ENCODE measurements at regions not wholly inside any gene's neighbourhood (a gene's known extent, or its start where the extent isn't known, plus 50 kb on each side); places are given as distances from the start of the nearest gene placed in this dataset.

DNA sequence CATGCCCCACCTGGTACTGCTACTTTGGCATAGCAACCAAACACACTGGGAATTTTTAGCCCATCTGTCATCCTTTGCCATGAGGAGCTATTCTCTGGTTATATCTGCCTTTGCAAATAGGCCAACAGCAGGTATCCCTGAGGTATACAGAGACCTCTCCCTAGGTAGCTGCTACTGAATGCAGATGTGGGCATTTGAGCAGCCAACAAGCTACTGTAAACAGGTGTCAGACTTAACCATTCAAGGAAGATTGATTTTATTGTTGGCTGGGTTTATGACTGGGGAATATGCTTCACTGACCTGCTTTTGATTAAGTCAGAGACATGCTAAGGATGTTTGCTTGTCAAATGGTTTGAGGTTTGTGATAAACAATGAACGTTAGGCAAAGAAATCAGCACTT lies 183.2 kb downstream of the OXSM start:
- ChIA-PET POLR2A (no interaction called here), CTCF (ENCODE audit: low intra/inter-chr PET ratio, low total read pairs) (no interaction called here)
- Histone ChIP-seq H2AFZ (ENCODE audit: low read length) (no peak overlapping the region), H3K27ac (ENCODE audit: extremely low read length, insufficient read depth, low read length) (no peak overlapping the region), H3K4me3 (replicated peaks in 1 of 3; ENCODE audit: insufficient read depth in 1 of 3, low read depth in 2 of 3, low read length in 3 of 3) (no peak overlapping the region), H3K9ac (ENCODE audit: insufficient read depth, low read depth, low read length) (no peak overlapping the region), H4K20me1 (ENCODE audit: insufficient read depth, low read length) (no peaks in the 10 kb centered on the region), H3K4me2 (ENCODE audit: low read depth, low read length) (no peak overlapping the region), H3K9me3 (ENCODE audit: low read length) (no peaks in the 10 kb centered on the region), H3K79me2 (ENCODE audit: insufficient read depth, low read length) (no peaks in the 10 kb centered on the region), H3K36me3 (replicated peaks in 1 of 2; ENCODE audit: control insufficient read depth in 1 of 2, insufficient read depth in 2 of 2, low read length in 2 of 2) (no peaks in the 10 kb centered on the region), H3K27me3 (ENCODE audit: control insufficient read depth in 1 of 2, insufficient read depth in 2 of 2, low read length in 2 of 2) (no peaks in the 10 kb centered on the region), H3K4me1 (ENCODE audit: insufficient read depth, low read length) (no peaks in the 10 kb centered on the region)
- TF ChIP-seq, protein P1, sequence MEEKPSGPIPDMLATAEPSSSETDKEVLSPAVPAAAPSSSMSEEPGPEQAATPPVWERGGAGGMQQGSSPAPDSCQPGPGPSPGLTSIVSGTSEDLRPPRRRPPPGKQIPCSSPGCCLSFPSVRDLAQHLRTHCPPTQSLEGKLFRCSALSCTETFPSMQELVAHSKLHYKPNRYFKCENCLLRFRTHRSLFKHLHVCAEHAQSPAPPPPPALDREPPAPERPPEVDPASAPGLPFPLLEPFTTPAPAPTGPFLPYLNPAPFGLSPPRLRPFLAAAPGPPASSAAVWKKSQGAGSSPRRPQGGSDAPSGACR (CRISPR knock-in tag; IDR thresholded peaks at IDR 0.05): no peak
- TF ChIP-seq, protein P2, sequence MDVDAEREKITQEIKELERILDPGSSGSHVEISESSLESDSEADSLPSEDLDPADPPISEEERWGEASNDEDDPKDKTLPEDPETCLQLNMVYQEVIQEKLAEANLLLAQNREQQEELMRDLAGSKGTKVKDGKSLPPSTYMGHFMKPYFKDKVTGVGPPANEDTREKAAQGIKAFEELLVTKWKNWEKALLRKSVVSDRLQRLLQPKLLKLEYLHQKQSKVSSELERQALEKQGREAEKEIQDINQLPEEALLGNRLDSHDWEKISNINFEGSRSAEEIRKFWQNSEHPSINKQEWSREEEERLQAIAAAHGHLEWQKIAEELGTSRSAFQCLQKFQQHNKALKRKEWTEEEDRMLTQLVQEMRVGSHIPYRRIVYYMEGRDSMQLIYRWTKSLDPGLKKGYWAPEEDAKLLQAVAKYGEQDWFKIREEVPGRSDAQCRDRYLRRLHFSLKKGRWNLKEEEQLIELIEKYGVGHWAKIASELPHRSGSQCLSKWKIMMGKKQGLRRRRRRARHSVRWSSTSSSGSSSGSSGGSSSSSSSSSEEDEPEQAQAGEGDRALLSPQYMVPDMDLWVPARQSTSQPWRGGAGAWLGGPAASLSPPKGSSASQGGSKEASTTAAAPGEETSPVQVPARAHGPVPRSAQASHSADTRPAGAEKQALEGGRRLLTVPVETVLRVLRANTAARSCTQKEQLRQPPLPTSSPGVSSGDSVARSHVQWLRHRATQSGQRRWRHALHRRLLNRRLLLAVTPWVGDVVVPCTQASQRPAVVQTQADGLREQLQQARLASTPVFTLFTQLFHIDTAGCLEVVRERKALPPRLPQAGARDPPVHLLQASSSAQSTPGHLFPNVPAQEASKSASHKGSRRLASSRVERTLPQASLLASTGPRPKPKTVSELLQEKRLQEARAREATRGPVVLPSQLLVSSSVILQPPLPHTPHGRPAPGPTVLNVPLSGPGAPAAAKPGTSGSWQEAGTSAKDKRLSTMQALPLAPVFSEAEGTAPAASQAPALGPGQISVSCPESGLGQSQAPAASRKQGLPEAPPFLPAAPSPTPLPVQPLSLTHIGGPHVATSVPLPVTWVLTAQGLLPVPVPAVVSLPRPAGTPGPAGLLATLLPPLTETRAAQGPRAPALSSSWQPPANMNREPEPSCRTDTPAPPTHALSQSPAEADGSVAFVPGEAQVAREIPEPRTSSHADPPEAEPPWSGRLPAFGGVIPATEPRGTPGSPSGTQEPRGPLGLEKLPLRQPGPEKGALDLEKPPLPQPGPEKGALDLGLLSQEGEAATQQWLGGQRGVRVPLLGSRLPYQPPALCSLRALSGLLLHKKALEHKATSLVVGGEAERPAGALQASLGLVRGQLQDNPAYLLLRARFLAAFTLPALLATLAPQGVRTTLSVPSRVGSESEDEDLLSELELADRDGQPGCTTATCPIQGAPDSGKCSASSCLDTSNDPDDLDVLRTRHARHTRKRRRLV (CRISPR knock-in tag; IDR thresholded peaks at IDR 0.05): no peak
- TF ChIP-seq SMARCC2 (IDR thresholded peaks at IDR 0.05) (no peak), NCOA1 (CRISPR knock-in tag; IDR thresholded peaks at IDR 0.05) (no peak), FOXJ3 (CRISPR knock-in tag; IDR thresholded peaks at IDR 0.05; ENCODE audit: borderline replicate concordance) (no peak), HNRNPK (IDR thresholded peaks at IDR 0.05; ENCODE audit: low read depth, low read length, poor library complexity, severe bottlenecking) (no peak), ZNF160 (CRISPR knock-in tag; IDR thresholded peaks at IDR 0.05) (no peak), NFE2L1 (CRISPR knock-in tag; IDR thresholded peaks at IDR 0.05; ENCODE audit: borderline replicate concordance) (no peak), ZNF652 (CRISPR knock-in tag; IDR thresholded peaks at IDR 0.05; ENCODE audit: borderline replicate concordance, low read depth) (no peak), XBP1 (CRISPR knock-in tag; IDR thresholded peaks at IDR 0.05) (no peak), CC2D1A (CRISPR knock-in tag; IDR thresholded peaks at IDR 0.05) (no peak), PRMT3 (CRISPR knock-in tag; IDR thresholded peaks at IDR 0.05; ENCODE audit: borderline replicate concordance, low read depth) (no peak)
- TF ChIP-seq, protein P3, sequence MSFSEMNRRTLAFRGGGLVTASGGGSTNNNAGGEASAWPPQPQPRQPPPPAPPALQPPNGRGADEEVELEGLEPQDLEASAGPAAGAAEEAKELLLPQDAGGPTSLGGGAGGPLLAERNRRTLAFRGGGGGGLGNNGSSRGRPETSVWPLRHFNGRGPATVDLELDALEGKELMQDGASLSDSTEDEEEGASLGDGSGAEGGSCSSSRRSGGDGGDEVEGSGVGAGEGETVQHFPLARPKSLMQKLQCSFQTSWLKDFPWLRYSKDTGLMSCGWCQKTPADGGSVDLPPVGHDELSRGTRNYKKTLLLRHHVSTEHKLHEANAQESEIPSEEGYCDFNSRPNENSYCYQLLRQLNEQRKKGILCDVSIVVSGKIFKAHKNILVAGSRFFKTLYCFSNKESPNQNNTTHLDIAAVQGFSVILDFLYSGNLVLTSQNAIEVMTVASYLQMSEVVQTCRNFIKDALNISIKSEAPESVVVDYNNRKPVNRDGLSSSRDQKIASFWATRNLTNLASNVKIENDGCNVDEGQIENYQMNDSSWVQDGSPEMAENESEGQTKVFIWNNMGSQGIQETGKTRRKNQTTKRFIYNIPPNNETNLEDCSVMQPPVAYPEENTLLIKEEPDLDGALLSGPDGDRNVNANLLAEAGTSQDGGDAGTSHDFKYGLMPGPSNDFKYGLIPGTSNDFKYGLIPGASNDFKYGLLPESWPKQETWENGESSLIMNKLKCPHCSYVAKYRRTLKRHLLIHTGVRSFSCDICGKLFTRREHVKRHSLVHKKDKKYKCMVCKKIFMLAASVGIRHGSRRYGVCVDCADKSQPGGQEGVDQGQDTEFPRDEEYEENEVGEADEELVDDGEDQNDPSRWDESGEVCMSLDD (CRISPR knock-in tag; IDR thresholded peaks at IDR 0.05; ENCODE audit: borderline replicate concordance): no peak
- TF ChIP-seq, protein P4, sequence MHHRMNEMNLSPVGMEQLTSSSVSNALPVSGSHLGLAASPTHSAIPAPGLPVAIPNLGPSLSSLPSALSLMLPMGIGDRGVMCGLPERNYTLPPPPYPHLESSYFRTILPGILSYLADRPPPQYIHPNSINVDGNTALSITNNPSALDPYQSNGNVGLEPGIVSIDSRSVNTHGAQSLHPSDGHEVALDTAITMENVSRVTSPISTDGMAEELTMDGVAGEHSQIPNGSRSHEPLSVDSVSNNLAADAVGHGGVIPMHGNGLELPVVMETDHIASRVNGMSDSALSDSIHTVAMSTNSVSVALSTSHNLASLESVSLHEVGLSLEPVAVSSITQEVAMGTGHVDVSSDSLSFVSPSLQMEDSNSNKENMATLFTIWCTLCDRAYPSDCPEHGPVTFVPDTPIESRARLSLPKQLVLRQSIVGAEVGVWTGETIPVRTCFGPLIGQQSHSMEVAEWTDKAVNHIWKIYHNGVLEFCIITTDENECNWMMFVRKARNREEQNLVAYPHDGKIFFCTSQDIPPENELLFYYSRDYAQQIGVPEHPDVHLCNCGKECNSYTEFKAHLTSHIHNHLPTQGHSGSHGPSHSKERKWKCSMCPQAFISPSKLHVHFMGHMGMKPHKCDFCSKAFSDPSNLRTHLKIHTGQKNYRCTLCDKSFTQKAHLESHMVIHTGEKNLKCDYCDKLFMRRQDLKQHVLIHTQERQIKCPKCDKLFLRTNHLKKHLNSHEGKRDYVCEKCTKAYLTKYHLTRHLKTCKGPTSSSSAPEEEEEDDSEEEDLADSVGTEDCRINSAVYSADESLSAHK (CRISPR knock-in tag; IDR thresholded peaks at IDR 0.05; ENCODE audit: borderline replicate concordance): no peak
- FAIRE-seq: no peak
- WGBS (ENCODE audit: low lambda C conversion rate): 0% methylated on average over 1 of the region's 1 CpG
- no peak for ATAC-seq
- intact Hi-C loops (cut with micrococcal nuclease; ENCODE audit: unreplicated experiment): no loop called here
- no peak for DNase-seq (ENCODE audit: low spot score)
- BruUV-seq (replicated peaks): no TSS peak
- in situ Hi-C loops (cut with HindIII; ENCODE audit: extremely low pct_ligation_motif_present, low pct_unique_long_range_greater_than_20kb): no loop called here

All from HepG2 (cell line).